GM06990 (cell line): ENCODE measurements at regions not wholly inside any gene's neighbourhood (a gene's known extent, or its start where the extent isn't known, plus 50 kb on each side); places are given as distances from the start of the nearest gene placed in this dataset.
"Not testable (repeated sequence)": the region's sequence is repeated elsewhere in the genome, so short reads cannot be mapped to it uniquely, and the experiment has no call there.

Source experiments
- DNase-seq: peaks from one replicate; pipeline ENCODE4 v3.0.0-alpha.2; 2011; ENCODE audit not compliant: insufficient read length; ENCODE audit errors: extremely low read depth
- H3K27me3 ChIP-seq: replicated peaks from 2 replicates; pipeline ENCODE4 v1.6.0; 2011; ENCODE audit warnings: low read length; ENCODE audit not compliant: control insufficient read depth, insufficient read depth
- H3K36me3 ChIP-seq: 2 replicates; pipeline ENCODE4 v1.5.1; 2011; ENCODE audit warnings: low read length; ENCODE audit not compliant: control insufficient read depth, insufficient read depth
- H3K4me3 ChIP-seq: replicated peaks from 2 replicates; pipeline ENCODE4 v1.5.1; 2011; ENCODE audit warnings: low read depth, mild to moderate bottlenecking, control low read depth, low read length
- CTCF ChIP-seq: IDR thresholded peaks from 2 replicates; pipeline ENCODE4 v1.5.1; 2011; ENCODE audit warnings: low read length, control low read depth, mild to moderate bottlenecking, inconsistent platforms; ENCODE audit not compliant: insufficient read depth, poor library complexity, severe bottlenecking

DNA sequence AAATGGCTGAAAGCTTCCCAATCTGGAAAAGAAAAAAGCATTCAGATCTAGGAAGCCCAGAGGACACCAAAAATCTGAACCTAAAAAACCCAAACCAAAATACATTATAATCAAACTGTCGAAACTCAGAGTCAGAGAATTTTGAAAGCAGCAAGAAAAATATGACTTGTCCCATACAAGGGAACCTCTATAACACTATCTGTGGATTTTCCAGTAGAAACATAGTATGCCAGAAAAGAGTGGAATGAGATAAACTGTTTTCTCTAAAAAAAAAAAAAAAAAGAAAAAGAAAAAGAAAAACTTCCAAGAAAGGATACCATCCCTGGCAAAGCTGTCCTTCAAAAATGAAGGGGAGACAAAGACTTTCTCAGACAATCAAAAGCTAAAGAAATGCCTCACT lies 179.0 kb downstream of the POM121L12 start:
- Histone ChIP-seq H3K4me3 (no peak overlapping the region), H3K36me3 (no peaks in the 10 kb centered on the region), H3K27me3 (no peaks in the 10 kb centered on the region)
- TF ChIP-seq CTCF, result no peak
- DNase-seq, result no peak

DNA sequence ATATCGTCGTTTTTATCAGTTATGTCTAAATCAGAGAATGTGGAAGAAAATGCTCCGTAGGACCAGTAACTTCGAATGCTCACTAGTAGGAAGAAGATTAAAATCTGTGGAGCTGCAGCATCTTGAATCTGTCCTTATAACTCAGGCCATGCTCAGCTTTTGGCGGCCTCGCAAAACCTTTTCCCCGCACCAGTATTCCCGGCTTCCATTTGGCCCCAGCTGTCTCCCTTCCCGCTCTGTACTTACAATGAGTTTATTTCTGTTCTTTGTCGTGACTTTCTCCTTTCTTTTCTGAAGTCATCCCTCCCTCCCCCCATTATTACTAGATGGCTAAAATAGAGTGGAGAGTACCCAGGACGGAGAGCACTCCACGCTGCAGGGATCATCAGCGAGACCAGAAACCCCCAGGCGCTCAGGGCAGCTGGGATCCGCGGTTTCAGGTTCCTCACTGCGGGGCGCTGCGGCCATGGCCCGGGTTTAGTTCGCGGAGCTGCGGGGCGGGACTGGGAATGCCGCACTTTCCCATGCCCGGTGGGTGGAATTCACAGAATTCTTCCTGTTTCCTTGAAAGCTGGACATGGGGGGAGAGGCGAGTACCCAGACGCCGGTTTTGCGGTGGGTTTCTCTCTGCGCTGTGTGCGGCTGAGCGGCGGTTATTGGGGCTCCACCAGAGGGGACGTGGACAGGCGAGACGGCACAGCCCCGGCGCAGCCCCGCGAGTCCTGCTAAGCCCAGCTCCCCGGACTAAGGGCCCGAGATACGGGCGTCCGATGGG lies 183.5 kb downstream of the POM121L12 start:
- no peak for DNase-seq
- H3K4me3 ChIP-seq, result no peak overlapping the region
- no peaks in the 10 kb centered on the region for H3K36me3 ChIP-seq
- no peak for TF ChIP-seq CTCF
- no peaks in the 10 kb centered on the region for H3K27me3 ChIP-seq

GRCh38 chr7:53229202-53229601 lies 193.8 kb downstream of the POM121L12 start:
- no peak overlapping the region for H3K4me3 ChIP-seq
- H3K27me3 ChIP-seq, result no peaks in the 10 kb centered on the region
- TF ChIP-seq CTCF, result no peak
- H3K36me3 ChIP-seq, result no peaks in the 10 kb centered on the region
- no peak for DNase-seq

DNA sequence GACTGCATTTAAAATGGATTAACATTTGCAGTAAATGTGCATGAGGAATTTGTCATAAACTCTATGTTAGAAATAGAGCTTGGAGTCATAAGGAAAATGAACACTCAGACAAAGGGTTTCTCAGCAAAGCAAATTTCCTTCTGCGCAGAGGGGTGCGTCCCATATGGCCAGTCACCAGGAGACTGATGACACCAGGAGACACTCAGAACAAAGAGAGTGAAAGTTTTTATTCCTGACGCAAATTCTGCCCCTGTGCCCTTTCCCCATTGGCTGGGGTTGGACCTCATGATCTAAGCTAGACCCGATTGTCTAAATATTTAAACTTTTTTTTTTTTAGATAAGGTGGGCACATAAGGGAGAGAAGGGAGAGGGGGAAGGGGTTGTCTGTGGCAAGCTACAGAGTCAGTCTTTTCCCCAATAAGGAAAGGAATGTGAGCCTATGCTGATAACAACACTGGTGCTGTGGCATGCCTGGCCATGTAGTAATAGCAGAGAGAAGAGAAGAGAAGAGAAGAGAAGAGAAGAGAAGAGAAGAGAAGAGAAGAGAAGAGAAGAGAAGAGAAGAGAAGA lies 202.0 kb downstream of the POM121L12 start:
- no peak for DNase-seq
- Histone ChIP-seq H3K4me3 (no peak overlapping the region), H3K36me3 (no peaks in the 10 kb centered on the region), H3K27me3 (no peaks in the 10 kb centered on the region)
- no peak for TF ChIP-seq CTCF

DNA sequence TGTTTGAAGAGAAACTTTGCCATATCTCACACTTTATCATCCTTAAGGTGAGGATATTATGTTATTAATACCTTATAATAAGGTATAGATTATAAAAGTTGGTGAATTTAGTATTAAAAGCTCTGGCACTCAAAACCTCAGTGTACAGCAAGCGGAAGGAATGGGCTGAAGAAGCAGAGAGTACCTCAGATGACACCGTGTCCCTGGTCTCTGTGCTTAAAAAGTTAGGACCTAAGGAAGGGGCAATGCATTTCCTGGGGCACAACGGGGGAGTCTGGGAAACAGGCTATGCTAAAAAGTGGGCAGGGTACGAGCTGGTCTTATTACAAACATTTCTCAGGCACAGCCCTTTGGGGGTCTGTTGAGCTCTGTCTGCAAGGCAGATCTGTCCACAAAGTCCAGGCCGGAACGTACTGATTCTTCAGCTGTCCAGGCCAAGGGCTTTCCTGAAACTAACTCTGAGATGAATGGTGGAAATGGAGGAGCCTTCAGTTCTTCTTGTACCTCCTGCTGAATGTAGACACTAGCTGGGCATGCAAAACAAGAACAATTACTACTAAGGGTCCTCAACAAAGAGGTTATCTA lies 202.7 kb downstream of the POM121L12 start:
- Histone ChIP-seq H3K27me3 (no peaks in the 10 kb centered on the region), H3K36me3 (no peaks in the 10 kb centered on the region), H3K4me3 (no peak overlapping the region)
- DNase-seq, result no peak
- no peak for TF ChIP-seq CTCF

GRCh38 chr7:53239151-53239550 lies 203.7 kb downstream of the POM121L12 start:
- not testable (repeated sequence) for H3K36me3 ChIP-seq, H3K4me3 ChIP-seq, H3K27me3 ChIP-seq, DNase-seq
